H9 (cell line): ENCODE measurements at regions not wholly inside any gene's neighbourhood (a gene's known extent, or its start where the extent isn't known, plus 50 kb on each side); places are given as distances from the start of the nearest gene placed in this dataset.

ENCODE experiments used
- DNase-seq: peaks from one replicate; pipeline ENCODE4 v3.0.0-alpha.2; 2017
- H2AFZ ChIP-seq: one replicate; pipeline ENCODE4 v1.6.1; 2013; ENCODE audit warnings: mild to moderate bottlenecking, low read length, control low read depth, moderate library complexity
- H2AK5ac ChIP-seq: 2 replicates; pipeline ENCODE4 v1.6.1; 2013; ENCODE audit warnings: low read length, control low read depth, mixed read lengths; ENCODE audit not compliant: insufficient read length
- H2BK120ac ChIP-seq: one replicate; pipeline ENCODE4 v1.6.1; 2013; ENCODE audit warnings: low read depth, mild to moderate bottlenecking, low read length, control low read depth, inconsistent platforms; ENCODE audit not compliant: poor library complexity, severe bottlenecking
- H2BK12ac ChIP-seq: 2 replicates; pipeline ENCODE4 v1.6.1; 2013; ENCODE audit warnings: low read length, control low read depth, mixed read lengths, low read depth; ENCODE audit not compliant: insufficient read length
- H2BK15ac ChIP-seq: 2 replicates; pipeline ENCODE4 v1.6.1; 2013; ENCODE audit warnings: low read depth, low read length, control low read depth
- H2BK20ac ChIP-seq: one replicate; pipeline ENCODE4 v1.6.1; 2013; ENCODE audit warnings: low read depth, mild to moderate bottlenecking, low read length, control low read depth, inconsistent platforms; ENCODE audit not compliant: poor library complexity, severe bottlenecking
- H2BK5ac ChIP-seq: 2 replicates; pipeline ENCODE4 v1.6.1; 2013; ENCODE audit warnings: low read length, control low read depth, mixed read lengths; ENCODE audit not compliant: insufficient read length
- H3K14ac ChIP-seq: 2 replicates; pipeline ENCODE4 v1.6.1; 2013; ENCODE audit warnings: low read length, control low read depth; ENCODE audit not compliant: insufficient read depth
- H3K18ac ChIP-seq: 2 replicates; pipeline ENCODE4 v1.6.1; 2013; ENCODE audit warnings: low read depth, mild to moderate bottlenecking, mixed read lengths, low read length, control low read depth; ENCODE audit not compliant: insufficient read length
- H3K23ac ChIP-seq: 2 replicates; pipeline ENCODE4 v1.6.1; 2013; ENCODE audit warnings: low read length, control low read depth, mixed read lengths, low read depth; ENCODE audit not compliant: insufficient read length
- H3K23me2 ChIP-seq: 2 replicates; pipeline ENCODE4 v1.6.1; 2013; ENCODE audit warnings: low read depth, mild to moderate bottlenecking, mixed read lengths, low read length, control low read depth; ENCODE audit not compliant: insufficient read length, poor library complexity, severe bottlenecking
- H3K27ac ChIP-seq: 2 replicates; pipeline ENCODE4 v1.5.1; 2013; ENCODE audit warnings: low read length, control low read depth, mixed read lengths, low read depth; ENCODE audit not compliant: insufficient read length
- H3K27me3 ChIP-seq: 2 replicates; pipeline ENCODE4 v1.6.1; 2013; ENCODE audit warnings: low read length, control low read depth, inconsistent platforms; ENCODE audit not compliant: insufficient read depth
- H3K4ac ChIP-seq: 2 replicates; pipeline ENCODE4 v1.6.1; 2013; ENCODE audit warnings: low read depth, mild to moderate bottlenecking, control low read depth, inconsistent platforms, low read length, moderate library complexity
- H3K4me1 ChIP-seq: 2 replicates; pipeline ENCODE4 v1.6.1; 2013; ENCODE audit warnings: low read length, control low read depth, inconsistent platforms; ENCODE audit not compliant: insufficient read depth
- H3K4me2 ChIP-seq: 2 replicates; pipeline ENCODE4 v1.6.1; 2013; ENCODE audit warnings: low read length, control low read depth, mixed read lengths; ENCODE audit not compliant: insufficient read length, insufficient read depth
- H3K56ac ChIP-seq: 2 replicates; pipeline ENCODE4 v1.6.1; 2013; ENCODE audit warnings: low read depth, mild to moderate bottlenecking, mixed read lengths, low read length, control low read depth; ENCODE audit not compliant: insufficient read length
- H3K79me1 ChIP-seq: 2 replicates; pipeline ENCODE4 v1.6.1; 2013; ENCODE audit warnings: low read depth, mild to moderate bottlenecking, moderate library complexity, low read length, control low read depth, inconsistent platforms; ENCODE audit not compliant: insufficient read depth, poor library complexity, severe bottlenecking
- H3K79me2 ChIP-seq: 2 replicates; pipeline ENCODE4 v1.6.1; 2013; ENCODE audit warnings: low read length, control low read depth, inconsistent platforms; ENCODE audit not compliant: insufficient read depth
- H3K9ac ChIP-seq: 2 replicates; pipeline ENCODE4 v1.6.1; 2013; ENCODE audit warnings: low read length, control low read depth, mixed read lengths; ENCODE audit not compliant: insufficient read length; ENCODE audit errors: extremely low read depth
- H3K9me3 ChIP-seq: one replicate; pipeline ENCODE4 v1.6.1; 2013; ENCODE audit warnings: low read depth, low read length, inconsistent platforms; ENCODE audit not compliant: control insufficient read depth
- H3T11ph ChIP-seq: one replicate; pipeline ENCODE4 v1.6.1; 2013; ENCODE audit warnings: mild to moderate bottlenecking, low read length, control low read depth, inconsistent platforms
- H4K20me1 ChIP-seq: one replicate; pipeline ENCODE4 v1.6.1; 2013; ENCODE audit not compliant: control insufficient read depth, insufficient read length, insufficient read depth
- H4K5ac ChIP-seq: 2 replicates; pipeline ENCODE4 v1.6.1; 2013; ENCODE audit warnings: low read depth, mild to moderate bottlenecking, mixed read lengths, low read length, control low read depth; ENCODE audit not compliant: insufficient read length
- H4K8ac ChIP-seq: replicated peaks from 2 replicates; pipeline ENCODE4 v1.6.1; 2013; ENCODE audit warnings: low read length, control low read depth, mixed read lengths, low read depth; ENCODE audit not compliant: insufficient read length
- H4K91ac ChIP-seq: 2 replicates; pipeline ENCODE4 v1.6.1; 2013; ENCODE audit warnings: low read depth, mild to moderate bottlenecking, moderate library complexity, mixed read lengths, low read length, control low read depth; ENCODE audit not compliant: insufficient read length
- H3K27ac Mint-ChIP-seq, 3 experiments: 2 replicates in 2 of 3; 3 replicates in 1 of 3; pipeline ENCODE4 v1.8.0; 2020 to 2021; ENCODE audit warnings: mixed read lengths in 3 of 3, mild to moderate bottlenecking in 1 of 3, moderate library complexity in 1 of 3
- H3K27me3 Mint-ChIP-seq: 2 replicates; pipeline ENCODE4 v1.8.0; 2021; ENCODE audit warnings: low read depth, mild to moderate bottlenecking, moderate library complexity, mixed read lengths
- H3K36me3 Mint-ChIP-seq, 3 experiments: 2 replicates in 2 of 3; 3 replicates in 1 of 3; pipeline ENCODE4 v1.8.0; 2020 to 2021; ENCODE audit warnings: low read depth in 3 of 3, mixed read lengths in 3 of 3; ENCODE audit not compliant: insufficient read depth in 1 of 3
- H3K4me1 Mint-ChIP-seq, 2 experiments: 2 replicates each; pipeline ENCODE4 v1.8.0; 2020; ENCODE audit warnings: mixed read lengths in 2 of 2
- H3K4me3 Mint-ChIP-seq, 2 experiments: 2 replicates in 1 of 2; 3 replicates in 1 of 2; pipeline ENCODE4 v1.8.0; 2020 to 2021; ENCODE audit warnings: mild to moderate bottlenecking in 2 of 2, mixed read lengths in 2 of 2, moderate library complexity in 1 of 2
- H3K9me3 Mint-ChIP-seq, 2 experiments: 2 replicates in 1 of 2; 3 replicates in 1 of 2; pipeline ENCODE4 v1.8.0; 2020; ENCODE audit warnings: mild to moderate bottlenecking in 2 of 2, mixed read lengths in 2 of 2, moderate library complexity in 1 of 2
- WGBS: extraction: QIAGEN DNeasy Blood & Tissue Kit; methylation state at CpG from one replicate; pipeline ENCODE4 v1.1.7; 2013; ENCODE audit warnings: missing lambda C conversion rate, low lambda C conversion rate, mixed read lengths; ENCODE audit not compliant: insufficient read length; ENCODE audit errors: extremely low coverage; 5-methylcytosine and 5-hydroxymethylcytosine counted together
- TF ChIP-seq, protein P1 (sequence below): fragments of 200-600 bp; sonication (generic); conservative IDR thresholded peaks from 3 replicates; pipeline ENCODE4 v1.8.0; 2021; ENCODE audit warnings: antibody characterized with exemption, mild to moderate bottlenecking

DNA sequence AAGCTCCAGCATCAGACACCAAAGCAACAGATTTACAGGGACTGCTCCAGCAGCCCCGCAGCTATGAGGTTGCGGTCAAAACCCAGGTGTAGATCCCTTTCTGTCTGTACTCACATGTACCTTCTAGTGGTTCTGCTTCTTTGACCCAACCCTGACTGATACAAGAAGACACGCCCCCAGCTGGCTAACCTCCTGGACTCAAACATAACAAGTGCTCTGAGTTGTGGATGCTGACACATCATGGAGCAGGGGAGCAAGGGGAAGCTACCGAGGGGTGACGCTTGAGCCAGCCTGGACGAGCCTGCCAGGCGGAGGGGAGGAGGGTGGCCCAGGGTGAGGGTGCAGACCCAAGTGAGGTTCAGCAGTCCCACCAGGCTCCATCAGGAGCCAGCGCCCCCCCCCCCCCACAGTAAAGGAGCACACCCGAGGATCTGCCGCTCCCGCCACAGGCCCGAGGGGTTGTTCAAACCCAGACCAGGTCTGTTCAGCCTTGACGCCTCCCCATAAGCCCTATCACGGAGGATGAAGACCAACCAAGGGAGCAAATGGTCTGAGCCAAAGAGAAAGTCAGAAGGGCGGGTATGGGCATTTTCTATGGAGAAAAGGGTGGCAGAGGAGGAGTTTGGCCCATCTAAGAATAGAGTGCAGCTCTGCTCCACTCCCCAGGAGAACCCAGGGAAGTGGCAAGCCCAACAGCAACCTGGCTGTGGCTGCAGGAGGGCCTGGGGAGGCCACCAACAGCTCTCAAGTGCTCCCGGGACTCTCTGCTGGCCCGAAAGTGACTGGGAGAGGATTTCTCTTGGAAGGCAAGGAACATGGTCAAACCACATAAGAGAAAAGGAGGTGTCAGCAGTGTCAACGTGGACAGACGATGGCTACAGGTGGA is 229.4 kb downstream of the BCL11B start:
- no peak overlapping the region for H3T11ph ChIP-seq
- H4K8ac ChIP-seq = no peak overlapping the region
- no peak overlapping the region for H3K9ac ChIP-seq
- no peak for DNase-seq
- no peaks in the 10 kb centered on the region for H3K27me3 ChIP-seq
- H3K23ac ChIP-seq = no peak overlapping the region
- no peak overlapping the region for H3K4ac ChIP-seq
- peaks cover 0 to 6% (median 0%) of the 10 kb centered on the region in 3 experiments; a peak in 2 of 7 replicates for H3K36me3 Mint-ChIP-seq
- no peak overlapping the region for H3K18ac ChIP-seq
- no peak overlapping the region for H2BK5ac ChIP-seq
- no peaks in the 10 kb centered on the region for H3K79me2 ChIP-seq
- no peak overlapping the region for H3K56ac ChIP-seq
- H3K27ac Mint-ChIP-seq = peak overlapping the region in 1 of 3 experiments; percentile 78; a peak in 2 of 7 replicates
- WGBS = no CpG with 5 or more reads among the region's 19 CpGs
- no peak overlapping the region for H2AK5ac ChIP-seq
- no peak overlapping the region for H2AFZ ChIP-seq
- TF ChIP-seq, protein P1, sequence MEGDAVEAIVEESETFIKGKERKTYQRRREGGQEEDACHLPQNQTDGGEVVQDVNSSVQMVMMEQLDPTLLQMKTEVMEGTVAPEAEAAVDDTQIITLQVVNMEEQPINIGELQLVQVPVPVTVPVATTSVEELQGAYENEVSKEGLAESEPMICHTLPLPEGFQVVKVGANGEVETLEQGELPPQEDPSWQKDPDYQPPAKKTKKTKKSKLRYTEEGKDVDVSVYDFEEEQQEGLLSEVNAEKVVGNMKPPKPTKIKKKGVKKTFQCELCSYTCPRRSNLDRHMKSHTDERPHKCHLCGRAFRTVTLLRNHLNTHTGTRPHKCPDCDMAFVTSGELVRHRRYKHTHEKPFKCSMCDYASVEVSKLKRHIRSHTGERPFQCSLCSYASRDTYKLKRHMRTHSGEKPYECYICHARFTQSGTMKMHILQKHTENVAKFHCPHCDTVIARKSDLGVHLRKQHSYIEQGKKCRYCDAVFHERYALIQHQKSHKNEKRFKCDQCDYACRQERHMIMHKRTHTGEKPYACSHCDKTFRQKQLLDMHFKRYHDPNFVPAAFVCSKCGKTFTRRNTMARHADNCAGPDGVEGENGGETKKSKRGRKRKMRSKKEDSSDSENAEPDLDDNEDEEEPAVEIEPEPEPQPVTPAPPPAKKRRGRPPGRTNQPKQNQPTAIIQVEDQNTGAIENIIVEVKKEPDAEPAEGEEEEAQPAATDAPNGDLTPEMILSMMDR = no peak
- H2BK12ac ChIP-seq = no peak overlapping the region
- H4K5ac ChIP-seq = no peak overlapping the region
- H3K9me3 ChIP-seq = no peaks in the 10 kb centered on the region
- no peak overlapping the region for H2BK15ac ChIP-seq
- no peak overlapping the region for H3K14ac ChIP-seq
- H3K27ac ChIP-seq = no peak overlapping the region
- no peak overlapping the region for H2BK20ac ChIP-seq
- no peak overlapping the region for H2BK120ac ChIP-seq
- no peaks in the 10 kb centered on the region for H3K79me1 ChIP-seq
- no peak overlapping the region for H4K91ac ChIP-seq
- H3K23me2 ChIP-seq = no peaks in the 10 kb centered on the region
- H3K9me3 Mint-ChIP-seq = peaks cover 3 to 8% of the 10 kb centered on the region in 2 experiments; a peak in 4 of 5 replicates
- peaks cover under 1 to 3% of the 10 kb centered on the region in 2 experiments; a peak in 3 of 4 replicates for H3K4me1 Mint-ChIP-seq
- H3K4me1 ChIP-seq = no peaks in the 10 kb centered on the region
- H3K27me3 Mint-ChIP-seq = no peaks in the 10 kb centered on the region; the same call in 1 of the 2 replicates
- no peaks in the 10 kb centered on the region for H4K20me1 ChIP-seq
- H3K4me2 ChIP-seq = no peak overlapping the region
- H3K4me3 Mint-ChIP-seq = no peak overlapping the region; a peak in 1 of 5 replicates
